Fibroblast of lung (primary cell): ENCODE measurements at regions not wholly inside any gene's neighbourhood (a gene's known extent, or its start where the extent isn't known, plus 50 kb on each side); places are given as distances from the start of the nearest gene placed in this dataset.
A peak's percentile ranks its signal among the peaks of the same experiment; 100 is the strongest.

Experiments
- DNase-seq, 2 donors: peaks; one replicate each; pipeline versions ENCODE4 v3.0.0 to v3.0.0-alpha.2; 2010; ENCODE audit warnings: low read depth in 2 of 2
- H2AFZ ChIP-seq: 2 replicates; pipeline ENCODE4 v1.5.1; 2012; ENCODE audit warnings: low read length, control low read depth, inconsistent platforms
- H3K27ac ChIP-seq: 2 replicates; pipeline ENCODE4 v1.5.1; 2011; ENCODE audit warnings: low read length, control low read depth; ENCODE audit not compliant: insufficient read depth
- H3K27me3 ChIP-seq: 2 replicates; pipeline ENCODE4 v1.5.1; 2011; ENCODE audit warnings: mild to moderate bottlenecking, low read length; ENCODE audit not compliant: control insufficient read depth, insufficient read depth
- H3K36me3 ChIP-seq: 2 replicates; pipeline ENCODE4 v1.5.1; 2011; ENCODE audit warnings: low read length; ENCODE audit not compliant: control insufficient read depth, insufficient read depth
- H3K4me1 ChIP-seq: 2 replicates; pipeline ENCODE4 v1.5.1; 2011; ENCODE audit warnings: low read length; ENCODE audit not compliant: control insufficient read depth, insufficient read depth; ENCODE audit errors: extremely low read depth
- H3K4me2 ChIP-seq: 2 replicates; pipeline ENCODE4 v1.5.1; 2011; ENCODE audit warnings: low read length, control low read depth; ENCODE audit not compliant: insufficient read depth; ENCODE audit errors: extremely low read depth
- H3K4me3 ChIP-seq, 4 experiments: fragments of 200-600 bp in 1 of 4; sonication (generic) in 1 of 4; replicated peaks in 1 of 4; 2 replicates each; pipeline ENCODE4 v1.5.1; 2011 to 2016; ENCODE audit warnings: low read length in 4 of 4, low read depth in 3 of 4, mild to moderate bottlenecking in 3 of 4, control low read depth in 2 of 4, inconsistent platforms in 1 of 4, mixed read lengths in 1 of 4; ENCODE audit not compliant: insufficient read depth in 1 of 4; ENCODE audit errors: control extremely low read depth in 1 of 4
- H3K79me2 ChIP-seq: 2 replicates; pipeline ENCODE4 v1.5.1; 2012; ENCODE audit warnings: mild to moderate bottlenecking, low read length, inconsistent platforms; ENCODE audit not compliant: control insufficient read depth, insufficient read depth
- H3K9ac ChIP-seq: 2 replicates; pipeline ENCODE4 v1.5.1; 2011; ENCODE audit warnings: mild to moderate bottlenecking, low read length, control low read depth; ENCODE audit not compliant: insufficient read depth
- H3K9me3 ChIP-seq: 2 replicates; pipeline ENCODE4 v1.5.1; 2012; ENCODE audit warnings: low read depth, low read length; ENCODE audit not compliant: control insufficient read depth, insufficient read depth
- H4K20me1 ChIP-seq: 2 replicates; pipeline ENCODE4 v1.5.1; 2011; ENCODE audit warnings: low read length; ENCODE audit not compliant: control insufficient read depth, insufficient read depth; ENCODE audit errors: extremely low read depth
- EZH2 ChIP-seq: IDR thresholded peaks from 2 replicates; pipeline ENCODE4 v1.5.1; 2012; ENCODE audit warnings: low read length, control low read depth, mild to moderate bottlenecking; ENCODE audit errors: missing control alignments
- TF ChIP-seq, protein P1 (sequence below), 2 donors: IDR thresholded peaks in 1 of 2; conservative IDR thresholded peaks in 1 of 2; 1 replicate in 1 of 2; 2 replicates in 1 of 2; pipeline ENCODE4 v1.5.1; 2011 to 2012; ENCODE audit warnings: low read length in 2 of 2, control low read depth in 1 of 2, inconsistent platforms in 1 of 2, low read depth in 1 of 2, mild to moderate bottlenecking in 1 of 2

GRCh38 chr3:107966276-107966675, 124.6 kb downstream of the CD47 start:
- no peak overlapping the region for H3K4me3 ChIP-seq
- H3K36me3 ChIP-seq: no peaks in the 10 kb centered on the region
- no peaks in the 10 kb centered on the region for H3K4me1 ChIP-seq
- no peak overlapping the region for H3K4me2 ChIP-seq
- no peaks in the 10 kb centered on the region for H4K20me1 ChIP-seq
- no peak overlapping the region for H2AFZ ChIP-seq
- TF ChIP-seq, protein P1, sequence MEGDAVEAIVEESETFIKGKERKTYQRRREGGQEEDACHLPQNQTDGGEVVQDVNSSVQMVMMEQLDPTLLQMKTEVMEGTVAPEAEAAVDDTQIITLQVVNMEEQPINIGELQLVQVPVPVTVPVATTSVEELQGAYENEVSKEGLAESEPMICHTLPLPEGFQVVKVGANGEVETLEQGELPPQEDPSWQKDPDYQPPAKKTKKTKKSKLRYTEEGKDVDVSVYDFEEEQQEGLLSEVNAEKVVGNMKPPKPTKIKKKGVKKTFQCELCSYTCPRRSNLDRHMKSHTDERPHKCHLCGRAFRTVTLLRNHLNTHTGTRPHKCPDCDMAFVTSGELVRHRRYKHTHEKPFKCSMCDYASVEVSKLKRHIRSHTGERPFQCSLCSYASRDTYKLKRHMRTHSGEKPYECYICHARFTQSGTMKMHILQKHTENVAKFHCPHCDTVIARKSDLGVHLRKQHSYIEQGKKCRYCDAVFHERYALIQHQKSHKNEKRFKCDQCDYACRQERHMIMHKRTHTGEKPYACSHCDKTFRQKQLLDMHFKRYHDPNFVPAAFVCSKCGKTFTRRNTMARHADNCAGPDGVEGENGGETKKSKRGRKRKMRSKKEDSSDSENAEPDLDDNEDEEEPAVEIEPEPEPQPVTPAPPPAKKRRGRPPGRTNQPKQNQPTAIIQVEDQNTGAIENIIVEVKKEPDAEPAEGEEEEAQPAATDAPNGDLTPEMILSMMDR (conservative IDR thresholded peaks at IDR 0.05 in 1 of 2, IDR thresholded peaks at IDR 0.05 in 1 of 2; ENCODE audit: low read depth in 1 of 2, low read length in 2 of 2): no peak
- no peak for TF ChIP-seq EZH2
- no peaks in the 10 kb centered on the region for H3K9me3 ChIP-seq
- no peak overlapping the region for H3K9ac ChIP-seq
- H3K79me2 ChIP-seq: no peaks in the 10 kb centered on the region
- H3K27me3 ChIP-seq: no peaks in the 10 kb centered on the region
- peak in 1 of 2 donors; percentile 10 for DNase-seq
- no peak overlapping the region for H3K27ac ChIP-seq

GRCh38 chr3:107965136-107965655, 125.6 kb downstream of the CD47 start:
- no peaks in the 10 kb centered on the region for H4K20me1 ChIP-seq
- no peaks in the 10 kb centered on the region for H3K4me1 ChIP-seq
- TF ChIP-seq, protein P1 (conservative IDR thresholded peaks at IDR 0.05 in 1 of 2, IDR thresholded peaks at IDR 0.05 in 1 of 2; ENCODE audit: low read depth in 1 of 2, low read length in 2 of 2): no peak
- no peak for TF ChIP-seq EZH2
- DNase-seq: no peak
- H3K79me2 ChIP-seq: no peaks in the 10 kb centered on the region
- H3K9ac ChIP-seq: no peak overlapping the region
- H3K27me3 ChIP-seq: no peaks in the 10 kb centered on the region
- no peak overlapping the region for H2AFZ ChIP-seq
- H3K9me3 ChIP-seq: no peaks in the 10 kb centered on the region
- no peak overlapping the region for H3K4me3 ChIP-seq
- no peaks in the 10 kb centered on the region for H3K36me3 ChIP-seq
- no peak overlapping the region for H3K27ac ChIP-seq
- no peak overlapping the region for H3K4me2 ChIP-seq

DNA sequence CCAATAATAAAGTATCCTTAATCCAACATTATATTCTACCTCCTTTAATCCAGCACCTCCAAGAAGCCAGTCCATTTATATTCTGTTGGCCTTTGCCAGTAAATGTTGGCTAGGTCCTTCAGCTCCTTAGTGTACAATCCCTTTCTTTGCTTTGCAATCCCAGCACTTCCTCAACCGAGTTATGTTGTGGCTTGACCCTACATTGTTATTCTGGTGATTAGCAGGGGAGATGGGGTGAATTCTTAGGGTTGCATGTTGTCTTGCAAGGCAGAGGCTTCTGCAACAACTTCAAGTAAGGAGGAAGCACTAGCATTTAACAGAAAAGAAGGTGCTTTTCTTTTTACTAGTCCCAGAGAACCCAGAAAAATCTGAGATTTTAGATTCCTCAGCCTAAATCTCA, 127.2 kb downstream of the CD47 start:
- no peak overlapping the region for H3K27ac ChIP-seq
- H3K79me2 ChIP-seq: no peaks in the 10 kb centered on the region
- no peaks in the 10 kb centered on the region for H3K4me1 ChIP-seq
- no peak overlapping the region for H3K9ac ChIP-seq
- H3K4me2 ChIP-seq: no peak overlapping the region
- no peaks in the 10 kb centered on the region for H3K27me3 ChIP-seq
- no peaks in the 10 kb centered on the region for H3K9me3 ChIP-seq
- H3K4me3 ChIP-seq: no peak overlapping the region
- H4K20me1 ChIP-seq: no peaks in the 10 kb centered on the region
- peak in 1 of 2 donors; percentile 35 for DNase-seq
- no peak for TF ChIP-seq EZH2
- TF ChIP-seq, protein P1 (conservative IDR thresholded peaks at IDR 0.05 in 1 of 2, IDR thresholded peaks at IDR 0.05 in 1 of 2; ENCODE audit: low read depth in 1 of 2, low read length in 2 of 2): no peak
- no peak overlapping the region for H2AFZ ChIP-seq
- H3K36me3 ChIP-seq: no peaks in the 10 kb centered on the region
